Body of pancreas (tissue), 4 donors: ENCODE measurements at regions not wholly inside any gene's neighbourhood (a gene's known extent, or its start where the extent isn't known, plus 50 kb on each side); places are given as distances from the start of the nearest gene placed in this dataset.

Experiments
- POLR2A ChIP-seq, 3 donors: fragments of 450-650 bp; IDR thresholded peaks; one replicate each; pipeline ENCODE4 v1.6.1; 2016; ENCODE audit warnings: antibody characterized with exemption in 3 of 3, mild to moderate bottlenecking in 2 of 3
- TF ChIP-seq, protein P1 (sequence below), 7 experiments: fragments of 450-650 bp in 4 of 7; fragments of 200-600 bp in 3 of 7; sonication (generic) in 3 of 7; IDR thresholded peaks; one replicate each; pipeline ENCODE4 v1.5.1; 2016 to 2019; ENCODE audit warnings: antibody characterized with exemption in 7 of 7

DNA sequence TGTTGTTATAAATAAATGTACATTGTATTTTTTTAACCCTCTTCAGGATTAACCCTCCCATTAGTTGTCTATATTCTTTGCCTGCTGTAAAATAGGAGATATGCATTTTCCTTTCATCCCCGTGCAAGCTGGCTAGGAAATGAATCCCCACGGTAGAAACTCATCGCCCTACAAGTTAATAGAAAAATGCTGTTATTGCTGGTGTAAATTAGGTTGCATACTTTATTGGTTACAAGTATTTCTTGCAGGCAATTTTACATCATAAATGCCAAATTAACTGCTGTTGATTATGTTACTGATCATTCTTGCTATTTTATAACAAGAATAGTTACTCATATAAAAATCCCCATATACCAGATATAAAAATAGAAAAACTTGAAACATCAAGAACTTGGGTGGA is 454.2 kb upstream of the KLF6 start:
- TF ChIP-seq, protein P1, sequence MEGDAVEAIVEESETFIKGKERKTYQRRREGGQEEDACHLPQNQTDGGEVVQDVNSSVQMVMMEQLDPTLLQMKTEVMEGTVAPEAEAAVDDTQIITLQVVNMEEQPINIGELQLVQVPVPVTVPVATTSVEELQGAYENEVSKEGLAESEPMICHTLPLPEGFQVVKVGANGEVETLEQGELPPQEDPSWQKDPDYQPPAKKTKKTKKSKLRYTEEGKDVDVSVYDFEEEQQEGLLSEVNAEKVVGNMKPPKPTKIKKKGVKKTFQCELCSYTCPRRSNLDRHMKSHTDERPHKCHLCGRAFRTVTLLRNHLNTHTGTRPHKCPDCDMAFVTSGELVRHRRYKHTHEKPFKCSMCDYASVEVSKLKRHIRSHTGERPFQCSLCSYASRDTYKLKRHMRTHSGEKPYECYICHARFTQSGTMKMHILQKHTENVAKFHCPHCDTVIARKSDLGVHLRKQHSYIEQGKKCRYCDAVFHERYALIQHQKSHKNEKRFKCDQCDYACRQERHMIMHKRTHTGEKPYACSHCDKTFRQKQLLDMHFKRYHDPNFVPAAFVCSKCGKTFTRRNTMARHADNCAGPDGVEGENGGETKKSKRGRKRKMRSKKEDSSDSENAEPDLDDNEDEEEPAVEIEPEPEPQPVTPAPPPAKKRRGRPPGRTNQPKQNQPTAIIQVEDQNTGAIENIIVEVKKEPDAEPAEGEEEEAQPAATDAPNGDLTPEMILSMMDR (IDR thresholded peaks at IDR 0.05), result no peak
- TF ChIP-seq POLR2A (IDR thresholded peaks at IDR 0.05), result no peak
